SU-DHL-6 (cell line): ENCODE measurements at regions not wholly inside any gene's neighbourhood (a gene's known extent, or its start where the extent isn't known, plus 50 kb on each side); places are given as distances from the start of the nearest gene placed in this dataset.
A peak's percentile ranks its signal among the peaks of the same experiment; 100 is the strongest.

ENCODE experiments used
- H2AFZ ChIP-seq: fragments of 200-600 bp; sonication (generic); 2 replicates; pipeline ENCODE4 v1.6.1; 2014; ENCODE audit warnings: low read depth, mild to moderate bottlenecking, moderate library complexity, mixed read lengths, antibody characterized with exemption, low read length; ENCODE audit not compliant: severe bottlenecking
- H3F3A ChIP-seq: fragments of 200-600 bp; shearing (Covaris generic); 2 replicates; pipeline ENCODE4 v1.6.0; 2016; ENCODE audit warnings: antibody characterized with exemption, mild to moderate bottlenecking; ENCODE audit not compliant: insufficient read depth
- H3K27ac ChIP-seq: fragments of 200-600 bp; sonication (generic); 2 replicates; pipeline ENCODE4 v1.5.1; 2016; ENCODE audit warnings: low read depth, mild to moderate bottlenecking, low read length, moderate library complexity, mixed read lengths
- H3K27me3 ChIP-seq: fragments of 200-600 bp; sonication (generic), shearing (Covaris generic); 2 replicates; pipeline ENCODE4 v1.6.0; 2014; ENCODE audit warnings: mild to moderate bottlenecking, low read length
- H3K36me3 ChIP-seq: fragments of 200-600 bp; sonication (generic); 2 replicates; pipeline ENCODE4 v1.6.1; 2014; ENCODE audit warnings: mild to moderate bottlenecking, low read length, mixed read lengths
- H3K4me2 ChIP-seq: fragments of 300-600, 200-600 bp; shearing (Covaris generic), sonication (generic); 2 replicates; pipeline ENCODE4 v1.6.0; 2014; ENCODE audit warnings: low read length, low read depth, mild to moderate bottlenecking; ENCODE audit not compliant: poor library complexity, severe bottlenecking
- H3K4me3 ChIP-seq: fragments of 200-600 bp; sonication (generic); 2 replicates; pipeline ENCODE4 v1.5.1; 2014; ENCODE audit warnings: antibody characterized with exemption, low read length, mild to moderate bottlenecking, mixed read lengths; ENCODE audit not compliant: insufficient read depth, poor library complexity, severe bottlenecking
- H3K79me2 ChIP-seq: fragments of 200-600 bp; sonication (generic); 2 replicates; pipeline ENCODE4 v1.6.1; 2014; ENCODE audit warnings: mild to moderate bottlenecking, low read length, moderate library complexity; ENCODE audit not compliant: insufficient read depth
- H3K9ac ChIP-seq: fragments of 200-600 bp; sonication (generic); 2 replicates; pipeline ENCODE4 v1.7.0; 2014; ENCODE audit warnings: mild to moderate bottlenecking, low read length
- H3K9me2 ChIP-seq: fragments of 200-600 bp; sonication (generic); replicated peaks from 2 replicates; pipeline ENCODE4 v1.6.1; 2014; ENCODE audit warnings: low read length; ENCODE audit not compliant: insufficient read depth
- H3K9me3 ChIP-seq: fragments of 200-600 bp; sonication (generic); 2 replicates; pipeline ENCODE4 v1.6.1; 2014; ENCODE audit warnings: low read length, mixed read lengths; ENCODE audit not compliant: insufficient read depth
- H4K20me1 ChIP-seq: fragments of 200-600 bp; sonication (generic); 2 replicates; pipeline ENCODE4 v1.6.1; 2014; ENCODE audit warnings: low read depth, mild to moderate bottlenecking, antibody characterized with exemption, low read length, moderate library complexity, mixed read lengths
- EZH2phosphoT487 ChIP-seq: fragments of 200-600 bp; sonication (generic), shearing (Covaris generic); conservative IDR thresholded peaks from 2 replicates; pipeline ENCODE4 v1.6.1; 2018; ENCODE audit warnings: mild to moderate bottlenecking, antibody characterized with exemption, low read length, moderate library complexity, mixed read lengths
- TF ChIP-seq, protein P1 (sequence below): fragments of 200-600 bp; sonication (generic); IDR thresholded peaks from one replicate; pipeline ENCODE4 v1.5.1; 2017; ENCODE audit warnings: antibody characterized with exemption, mild to moderate bottlenecking, low read length, moderate library complexity; ENCODE audit not compliant: insufficient read depth, poor library complexity, severe bottlenecking

DNA sequence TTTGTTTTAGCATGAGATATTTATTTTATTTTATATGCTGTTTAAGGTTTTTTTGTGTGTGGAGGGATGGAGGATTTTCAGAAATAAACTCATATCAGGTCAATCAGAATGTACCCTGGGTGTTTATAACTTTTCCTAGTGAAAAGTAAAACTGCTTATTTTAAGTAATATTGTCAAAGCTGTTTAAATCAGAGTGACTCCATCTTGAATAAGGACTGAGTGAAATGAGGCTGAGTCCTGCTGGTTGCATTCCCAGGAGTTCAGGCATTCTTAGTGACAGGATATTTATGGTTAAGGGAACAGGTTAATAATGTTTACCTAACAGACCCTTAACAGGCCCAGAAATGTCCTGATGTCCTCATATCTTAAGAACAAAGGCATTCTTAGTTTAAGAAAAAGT lies 1160.9 kb upstream of the PCDH7 start:
- no peaks in the 10 kb centered on the region for H3F3A ChIP-seq
- no peaks in the 10 kb centered on the region; the same call in 1 of the 2 replicates for H3K9me3 ChIP-seq
- H3K4me3 ChIP-seq: no peak overlapping the region
- no peak overlapping the region for H3K27ac ChIP-seq
- no peaks in the 10 kb centered on the region for H3K9me2 ChIP-seq
- no peaks in the 10 kb centered on the region for H3K36me3 ChIP-seq
- no peaks in the 10 kb centered on the region for H3K79me2 ChIP-seq
- H3K4me2 ChIP-seq: no peak overlapping the region
- no peaks in the 10 kb centered on the region for H3K27me3 ChIP-seq
- no peaks in the 10 kb centered on the region for H4K20me1 ChIP-seq
- peak overlapping the region; percentile 68 for H2AFZ ChIP-seq
- TF ChIP-seq, protein P1, sequence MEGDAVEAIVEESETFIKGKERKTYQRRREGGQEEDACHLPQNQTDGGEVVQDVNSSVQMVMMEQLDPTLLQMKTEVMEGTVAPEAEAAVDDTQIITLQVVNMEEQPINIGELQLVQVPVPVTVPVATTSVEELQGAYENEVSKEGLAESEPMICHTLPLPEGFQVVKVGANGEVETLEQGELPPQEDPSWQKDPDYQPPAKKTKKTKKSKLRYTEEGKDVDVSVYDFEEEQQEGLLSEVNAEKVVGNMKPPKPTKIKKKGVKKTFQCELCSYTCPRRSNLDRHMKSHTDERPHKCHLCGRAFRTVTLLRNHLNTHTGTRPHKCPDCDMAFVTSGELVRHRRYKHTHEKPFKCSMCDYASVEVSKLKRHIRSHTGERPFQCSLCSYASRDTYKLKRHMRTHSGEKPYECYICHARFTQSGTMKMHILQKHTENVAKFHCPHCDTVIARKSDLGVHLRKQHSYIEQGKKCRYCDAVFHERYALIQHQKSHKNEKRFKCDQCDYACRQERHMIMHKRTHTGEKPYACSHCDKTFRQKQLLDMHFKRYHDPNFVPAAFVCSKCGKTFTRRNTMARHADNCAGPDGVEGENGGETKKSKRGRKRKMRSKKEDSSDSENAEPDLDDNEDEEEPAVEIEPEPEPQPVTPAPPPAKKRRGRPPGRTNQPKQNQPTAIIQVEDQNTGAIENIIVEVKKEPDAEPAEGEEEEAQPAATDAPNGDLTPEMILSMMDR: no peak
- TF ChIP-seq EZH2phosphoT487: no peak
- no peak overlapping the region for H3K9ac ChIP-seq

- Histone ChIP-seq H3K79me2 (no peaks in the 10 kb centered on the region), H3K4me2 (no peak overlapping the region), H3K27me3 (no peaks in the 10 kb centered on the region), H3K9me3 (no peaks in the 10 kb centered on the region), H3K9me2 (no peaks in the 10 kb centered on the region), H3K9ac (no peak overlapping the region), H4K20me1 (no peaks in the 10 kb centered on the region), H3K27ac (no peak overlapping the region), H3F3A (no peaks in the 10 kb centered on the region), H3K36me3 (no peaks in the 10 kb centered on the region), H2AFZ (no peak overlapping the region), H3K4me3 (no peak overlapping the region)
- TF ChIP-seq, protein P1: no peak
- no peak for TF ChIP-seq EZH2phosphoT487
These were observed 1159.7 kb upstream of the PCDH7 start for GRCh38 chr4:29560452-29560851.

DNA sequence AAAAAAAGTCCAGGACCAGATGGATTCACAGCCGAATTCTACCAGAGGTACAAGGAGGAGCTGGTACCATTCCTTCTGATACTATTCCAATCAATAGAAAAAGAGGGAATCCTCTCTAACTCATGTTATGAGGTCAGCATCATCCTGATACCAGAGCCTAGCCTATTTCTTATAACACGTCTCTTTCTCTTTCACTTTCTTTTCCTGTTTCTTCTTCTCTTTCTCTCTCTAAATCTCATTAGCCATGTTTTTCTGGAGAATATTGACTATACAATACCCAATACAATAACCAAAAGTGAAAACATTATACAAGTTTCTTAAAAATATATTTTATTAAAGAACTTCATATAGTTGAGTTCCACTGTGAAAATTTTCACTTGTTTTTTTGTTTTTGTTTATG lies 1154.9 kb upstream of the PCDH7 start:
- Histone ChIP-seq H3K36me3 (no peaks in the 10 kb centered on the region), H3K4me3 (no peak overlapping the region), H3K9me2 (no peaks in the 10 kb centered on the region), H3K27me3 (no peaks in the 10 kb centered on the region), H3K79me2 (no peaks in the 10 kb centered on the region), H2AFZ (no peak overlapping the region), H3K9me3 (no peaks in the 10 kb centered on the region), H3K27ac (no peak overlapping the region), H4K20me1 (no peaks in the 10 kb centered on the region), H3K4me2 (peak overlapping the region; percentile 22), H3K9ac (no peak overlapping the region), H3F3A (no peaks in the 10 kb centered on the region; the same call in 1 of the 2 replicates)
- TF ChIP-seq EZH2phosphoT487: no peak
- TF ChIP-seq, protein P1: no peak

- H3K9ac ChIP-seq: no peak overlapping the region
- no peaks in the 10 kb centered on the region for H3K36me3 ChIP-seq
- no peaks in the 10 kb centered on the region for H4K20me1 ChIP-seq
- no peak overlapping the region for H3K4me3 ChIP-seq
- no peak overlapping the region for H2AFZ ChIP-seq
- H3K27me3 ChIP-seq: no peaks in the 10 kb centered on the region
- H3K79me2 ChIP-seq: no peaks in the 10 kb centered on the region
- H3K9me3 ChIP-seq: no peaks in the 10 kb centered on the region
- no peaks in the 10 kb centered on the region; the same call in 1 of the 2 replicates for H3F3A ChIP-seq
- no peak overlapping the region for H3K27ac ChIP-seq
- no peak overlapping the region for H3K4me2 ChIP-seq
- no peaks in the 10 kb centered on the region for H3K9me2 ChIP-seq
- TF ChIP-seq EZH2phosphoT487: no peak
- TF ChIP-seq, protein P1: no peak
These were observed 1153.8 kb upstream of the PCDH7 start for GRCh38 chr4:29566371-29566770.
